ENCODE measurements at regions not wholly inside any gene's neighbourhood (a gene's known extent, or its start where the extent isn't known, plus 50 kb on each side); places are given as distances from the start of the nearest gene placed in this dataset.

- no peaks in the 10 kb centered on the region for H3K9me3 Mint-ChIP-seq
- peak overlapping the region; percentile 91 for H3K27ac Mint-ChIP-seq
- peaks cover 77% of the 10 kb centered on the region for H3K4me1 Mint-ChIP-seq
- peaks cover 71% of the 10 kb centered on the region for H3K36me3 Mint-ChIP-seq (ENCODE audit: low read depth)
- H3K27me3 Mint-ChIP-seq, result no peaks in the 10 kb centered on the region
- intact Hi-C loops (cut with micrococcal nuclease), result no loop called here
- peak overlapping the region; percentile 77 for H3K4me3 Mint-ChIP-seq
- no peak for DNase-seq
Observed at GRCh38 chr7:130910949-130911944, 177.2 kb upstream of the KLF14 start.

DNA sequence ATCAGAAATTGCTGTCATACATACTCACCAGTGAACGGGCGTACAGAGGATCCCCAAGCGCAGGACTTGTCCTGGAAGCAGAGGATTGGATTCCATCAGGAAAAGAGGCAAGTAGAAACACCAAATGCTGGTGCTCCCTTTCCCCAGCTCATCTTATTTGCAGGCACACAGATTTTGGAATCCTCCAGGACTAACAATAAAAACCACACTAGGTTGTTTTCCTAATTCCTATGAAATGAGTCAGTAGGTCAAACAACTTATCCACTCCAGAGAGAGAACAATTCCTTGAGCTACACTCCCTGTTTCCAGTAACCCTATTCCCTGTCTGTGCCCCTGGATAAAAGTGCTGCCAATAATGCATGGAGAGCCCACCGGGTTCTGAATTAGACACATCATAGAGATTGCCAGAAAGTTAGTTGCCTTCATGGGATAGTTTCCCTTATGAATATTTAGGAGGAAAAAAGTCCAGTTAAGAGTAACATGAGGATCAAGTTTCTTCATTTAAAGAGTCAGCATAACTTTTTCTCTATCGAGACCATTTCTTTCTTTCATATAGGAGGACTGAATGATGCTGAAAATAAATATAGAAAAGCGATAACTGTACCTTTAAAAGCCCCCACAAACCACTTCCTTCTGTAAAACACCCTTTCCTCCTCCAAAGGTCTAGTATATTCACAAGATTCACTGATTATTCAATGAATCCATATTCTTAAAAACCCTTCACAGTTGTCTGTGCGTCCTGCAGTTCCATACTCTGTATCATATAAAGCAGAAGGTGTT is 178.3 kb upstream of the KLF14 start:
- DNase-seq, result no peak
- Mint-ChIP-seq H3K4me3 (peak overlapping the region; percentile 77), H3K27ac (peak overlapping the region; percentile 91), H3K4me1 (peaks cover 78% of the 10 kb centered on the region), H3K36me3 (ENCODE audit: low read depth) (peaks cover 75% of the 10 kb centered on the region), H3K27me3 (no peaks in the 10 kb centered on the region), H3K9me3 (no peaks in the 10 kb centered on the region)
- intact Hi-C loops (cut with micrococcal nuclease), result loop anchor here (2.0 kb wide), 3 partner anchors 263 to 417 kb away; no protein-coding TSS in a partner anchor

GRCh38 chr7:130912862-130913638 is 179.0 kb upstream of the KLF14 start:
- Mint-ChIP-seq H3K4me1 (peaks cover 81% of the 10 kb centered on the region), H3K4me3 (peak overlapping the region; percentile 77), H3K36me3 (ENCODE audit: low read depth) (peaks cover 77% of the 10 kb centered on the region), H3K27ac (peak overlapping the region; percentile 91), H3K27me3 (no peaks in the 10 kb centered on the region), H3K9me3 (no peaks in the 10 kb centered on the region)
- intact Hi-C loops (cut with micrococcal nuclease), result loop anchor here (1.0 to 2.0 kb wide), 11 partner anchors 16 to 733 kb away; no protein-coding TSS in a partner anchor
- DNase-seq, result peak; percentile 94

DNA sequence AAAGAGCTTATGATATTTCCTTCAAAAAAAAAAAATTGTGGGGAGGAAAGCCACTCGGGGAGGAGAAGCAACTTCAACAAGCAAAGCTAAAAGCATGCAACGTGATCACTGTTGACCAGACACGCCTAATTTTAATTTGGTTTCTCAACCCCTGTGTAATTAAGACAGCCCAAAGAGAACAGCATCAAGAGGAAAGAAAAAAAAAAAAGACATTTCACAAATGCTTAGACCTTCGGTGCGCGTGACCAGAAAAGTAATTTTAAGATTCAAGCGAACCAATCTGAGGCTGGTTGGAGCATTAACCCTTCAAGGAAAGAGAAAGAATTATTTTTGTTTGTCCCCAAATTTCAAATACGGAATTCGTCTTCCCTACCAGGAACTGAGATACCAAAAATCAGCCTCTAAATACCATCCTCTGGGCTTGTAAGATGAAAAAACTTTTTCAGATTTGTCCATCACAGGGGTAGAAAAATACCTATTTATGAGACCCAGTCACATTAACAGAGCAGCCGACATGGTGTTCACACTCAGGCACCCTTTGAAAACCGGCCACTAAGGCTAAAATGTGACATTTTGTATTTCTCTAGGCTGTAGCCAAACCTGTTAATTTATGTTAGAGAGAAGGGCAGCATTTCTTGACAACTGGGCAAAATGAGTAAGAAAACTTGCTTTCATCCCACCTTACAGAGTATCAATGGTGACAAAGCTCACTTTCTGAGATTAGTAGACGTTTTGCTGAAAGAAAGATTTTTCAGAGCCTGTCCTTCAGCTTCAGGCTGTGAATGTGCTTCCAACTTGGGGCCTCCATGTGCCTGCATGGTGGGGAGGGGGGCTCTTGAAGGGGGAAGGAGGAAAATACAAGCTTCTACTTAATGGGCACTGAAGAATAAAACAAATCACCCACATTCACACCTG is 179.9 kb upstream of the KLF14 start:
- Mint-ChIP-seq H3K27ac (peak overlapping the region; percentile 91), H3K36me3 (ENCODE audit: low read depth) (peaks cover 80% of the 10 kb centered on the region), H3K27me3 (no peaks in the 10 kb centered on the region), H3K9me3 (no peaks in the 10 kb centered on the region), H3K4me1 (peaks cover 85% of the 10 kb centered on the region), H3K4me3 (peak overlapping the region; percentile 77)
- DNase-seq, result no peak
- intact Hi-C loops (cut with micrococcal nuclease), result loop anchor here (1.0 to 2.0 kb wide), 12 partner anchors 11 to 734 kb away; no protein-coding TSS in a partner anchor

DNA sequence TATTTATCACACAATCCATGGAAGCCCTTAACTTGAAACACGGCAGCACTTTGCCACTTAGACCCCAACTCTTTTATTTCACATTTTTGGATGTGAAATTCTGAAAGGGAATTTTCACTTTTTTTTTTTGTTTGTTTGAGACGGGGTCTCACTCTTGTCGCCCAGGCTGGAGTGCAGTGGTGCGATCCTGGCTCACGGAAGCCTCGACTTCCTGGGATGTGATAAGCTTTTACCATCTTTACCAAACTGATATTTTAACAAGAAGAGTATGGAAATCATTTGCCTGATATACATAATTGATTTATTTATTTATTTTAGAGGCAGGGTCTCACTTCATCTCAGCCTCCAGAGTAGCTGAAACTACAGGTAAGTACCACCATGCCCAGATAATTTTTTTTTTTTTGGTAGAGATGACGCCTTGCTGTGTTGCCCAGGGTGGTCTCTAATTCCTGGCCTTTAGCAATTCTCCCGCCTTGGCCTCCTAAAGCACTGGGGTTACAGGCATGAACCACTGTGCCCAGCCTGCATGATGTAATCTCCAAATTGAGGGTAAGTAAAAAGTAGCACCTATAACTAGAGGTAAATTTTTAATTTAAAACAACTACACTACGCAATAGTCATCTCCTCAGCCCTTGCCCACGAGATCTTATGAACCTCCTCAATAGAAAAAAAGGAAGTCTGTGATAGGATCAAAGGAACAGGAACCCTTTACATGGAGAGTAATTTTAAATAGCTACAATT is 180.7 kb upstream of the KLF14 start:
- Mint-ChIP-seq H3K27me3 (no peaks in the 10 kb centered on the region), H3K4me1 (peaks cover 85% of the 10 kb centered on the region), H3K4me3 (peak overlapping the region; percentile 77), H3K36me3 (ENCODE audit: low read depth) (peaks cover 79% of the 10 kb centered on the region), H3K9me3 (no peaks in the 10 kb centered on the region), H3K27ac (peak overlapping the region; percentile 91)
- intact Hi-C loops (cut with micrococcal nuclease), result loop anchor here (1.0 kb wide), 1 partner anchor 11 kb away; no protein-coding TSS in a partner anchor
- no peak for DNase-seq

- Mint-ChIP-seq H3K27ac (peak overlapping the region; percentile 84), H3K4me1 (peaks cover 70% of the 10 kb centered on the region), H3K36me3 (ENCODE audit: low read depth) (peaks cover 69% of the 10 kb centered on the region), H3K9me3 (no peaks in the 10 kb centered on the region), H3K4me3 (peak overlapping the region; percentile 38), H3K27me3 (no peaks in the 10 kb centered on the region)
- no peak for DNase-seq
- intact Hi-C loops (cut with micrococcal nuclease), result loop anchor here (1.0 kb wide), 1 partner anchor 44 kb away; no protein-coding TSS in a partner anchor
Observed at GRCh38 chr7:130917669-130918128, 183.7 kb upstream of the KLF14 start.

- no peak for DNase-seq
- Mint-ChIP-seq H3K36me3 (ENCODE audit: low read depth) (peaks cover 75% of the 10 kb centered on the region), H3K27me3 (no peaks in the 10 kb centered on the region), H3K4me1 (peaks cover 72% of the 10 kb centered on the region), H3K4me3 (peak overlapping the region; percentile 46), H3K9me3 (no peaks in the 10 kb centered on the region), H3K27ac (peak overlapping the region; percentile 84)
- intact Hi-C loops (cut with micrococcal nuclease), result loop anchor here (1.0 kb wide), 1 partner anchor 43 kb away; no protein-coding TSS in a partner anchor
Observed at GRCh38 chr7:130918129-130919052, 184.4 kb upstream of the KLF14 start.

GRCh38 chr7:130919316-130920103 is 185.5 kb upstream of the KLF14 start:
- H3K4me1 Mint-ChIP-seq, result peaks cover 66% of the 10 kb centered on the region

GRCh38 chr7:130920122-130920521 is 186.1 kb upstream of the KLF14 start:
- intact Hi-C loops (cut with micrococcal nuclease), result no loop called here
- Mint-ChIP-seq H3K27me3 (no peaks in the 10 kb centered on the region), H3K9me3 (no peaks in the 10 kb centered on the region), H3K27ac (peak overlapping the region; percentile 74), H3K4me3 (peak overlapping the region; percentile 40), H3K4me1 (peaks cover 67% of the 10 kb centered on the region), H3K36me3 (ENCODE audit: low read depth) (peaks cover 74% of the 10 kb centered on the region)
- DNase-seq, result no peak

More at GRCh38 chr7:130919316-130920103, 185.5 kb upstream of the KLF14 start:
- peak overlapping the region; percentile 84 for H3K27ac Mint-ChIP-seq
- H3K4me3 Mint-ChIP-seq, result peak overlapping the region; percentile 46
- no peaks in the 10 kb centered on the region for H3K27me3 Mint-ChIP-seq
- no peak for DNase-seq
- H3K9me3 Mint-ChIP-seq, result no peaks in the 10 kb centered on the region
- intact Hi-C loops (cut with micrococcal nuclease), result no loop called here
- peaks cover 74% of the 10 kb centered on the region for H3K36me3 Mint-ChIP-seq (ENCODE audit: low read depth)

DNA sequence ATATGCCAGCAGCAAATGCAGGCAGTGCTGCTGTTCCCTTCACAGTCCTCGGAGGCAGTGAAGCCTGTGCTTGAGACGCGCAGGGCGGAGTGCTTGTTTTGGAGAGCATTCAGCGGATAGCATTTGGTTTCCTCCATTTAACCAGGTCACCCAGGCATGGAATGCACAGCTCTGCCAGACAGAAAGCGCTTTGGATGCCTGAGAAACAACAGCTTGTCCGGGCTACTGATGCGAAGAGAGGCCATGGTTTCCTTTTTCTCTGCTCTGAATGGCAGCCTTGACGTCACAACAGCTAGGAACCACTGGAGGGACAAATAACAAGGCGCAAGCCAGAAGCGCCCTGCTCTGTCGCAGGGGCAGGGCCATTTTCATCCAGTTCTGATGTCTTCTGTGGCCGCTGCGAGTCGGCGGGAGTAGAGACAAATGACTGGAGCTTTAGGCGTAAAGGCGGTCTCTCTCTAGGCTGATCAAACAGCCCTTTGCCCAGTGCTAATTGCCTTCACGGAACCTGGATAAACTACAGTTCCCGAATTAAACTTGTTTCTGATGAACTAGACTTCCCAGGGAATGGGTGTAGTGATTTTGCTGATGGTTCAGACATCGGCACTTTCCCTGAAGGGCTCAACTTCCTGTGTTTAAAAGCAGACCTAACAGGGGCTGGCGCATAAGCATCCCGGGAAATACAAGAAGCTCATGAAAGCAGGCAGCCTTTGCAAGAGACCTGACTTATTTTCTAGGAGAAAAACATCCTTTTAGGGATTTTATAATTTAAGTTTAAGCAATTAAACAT is 187.6 kb upstream of the KLF14 start:
- H3K4me3 Mint-ChIP-seq, result no peak overlapping the region
- DNase-seq, result no peak
- no peaks in the 10 kb centered on the region for H3K27me3 Mint-ChIP-seq
- H3K27ac Mint-ChIP-seq, result no peak overlapping the region
- peaks cover 66% of the 10 kb centered on the region for H3K4me1 Mint-ChIP-seq
- H3K36me3 Mint-ChIP-seq (ENCODE audit: low read depth), result peaks cover 70% of the 10 kb centered on the region
- H3K9me3 Mint-ChIP-seq, result no peaks in the 10 kb centered on the region
- intact Hi-C loops (cut with micrococcal nuclease), result no loop called here

All from activated CD4-positive, alpha-beta T cell treated with anti-CD3 and anti-CD28 coated beads, Interleukin-2, amount 10 ng/mL, durations not matched to agents 24 days and 14 days (primary cell).